Keratinocyte (primary cell): ENCODE measurements at regions not wholly inside any gene's neighbourhood (a gene's known extent, or its start where the extent isn't known, plus 50 kb on each side); places are given as distances from the start of the nearest gene placed in this dataset.

Source experiments
- DNase-seq: peaks from one replicate; pipeline ENCODE4 v3.0.0-alpha.2; 2011; ENCODE audit warnings: low read depth, missing footprints, low spot score
- FAIRE-seq: peaks from 2 replicates; lab custom pipeline; 2011; peaks lifted over from hg19 to GRCh38; lab: Jason Lieb, UNC
- H2AFZ ChIP-seq: 2 replicates; pipeline ENCODE4 v1.6.0; 2012; ENCODE audit warnings: low read length, control low read depth, inconsistent platforms; ENCODE audit not compliant: control insufficient read depth
- H3K27ac ChIP-seq: 2 replicates; pipeline ENCODE4 v1.5.1; 2011; ENCODE audit warnings: low read length; ENCODE audit not compliant: control insufficient read depth, insufficient read depth
- H3K27me3 ChIP-seq: 3 replicates; pipeline ENCODE4 v1.6.0; 2011; ENCODE audit warnings: low read length; ENCODE audit not compliant: control insufficient read depth, insufficient read depth; ENCODE audit errors: extremely low read depth
- H3K36me3 ChIP-seq, 2 experiments: 2 replicates in 1 of 2; 3 replicates in 1 of 2; pipeline ENCODE4 v1.5.1; 2011; ENCODE audit warnings: low read length in 2 of 2, mild to moderate bottlenecking in 1 of 2; ENCODE audit not compliant: control insufficient read depth in 2 of 2, insufficient read depth in 2 of 2; ENCODE audit errors: extremely low read depth in 1 of 2
- H3K4me1 ChIP-seq: 3 replicates; pipeline ENCODE4 v1.5.1; 2011; ENCODE audit warnings: low read length; ENCODE audit not compliant: control insufficient read depth, insufficient read depth; ENCODE audit errors: extremely low read depth
- H3K4me2 ChIP-seq: 3 replicates; pipeline ENCODE4 v1.6.0; 2011; ENCODE audit warnings: low read depth, low read length; ENCODE audit not compliant: control insufficient read depth, insufficient read depth; ENCODE audit errors: extremely low read depth
- H3K4me3 ChIP-seq, 3 experiments: fragments of 200-600 bp in 1 of 3; sonication (generic) in 1 of 3; 2 replicates in 2 of 3; 3 replicates in 1 of 3; pipeline ENCODE4 v1.5.1; 2011 to 2016; ENCODE audit warnings: low read length in 3 of 3, mild to moderate bottlenecking in 3 of 3, control low read depth in 2 of 3, inconsistent platforms in 1 of 3, low read depth in 1 of 3, mixed read lengths in 1 of 3, mixed run types in 1 of 3, moderate library complexity in 1 of 3; ENCODE audit not compliant: control insufficient read depth in 2 of 3, insufficient read depth in 2 of 3; ENCODE audit errors: extremely low read depth in 1 of 3
- H3K79me2 ChIP-seq: 2 replicates; pipeline ENCODE4 v1.6.0; 2012; ENCODE audit warnings: low read length; ENCODE audit not compliant: control insufficient read depth, insufficient read depth
- H3K9ac ChIP-seq: 3 replicates; pipeline ENCODE4 v1.6.0; 2011; ENCODE audit warnings: low read length; ENCODE audit not compliant: control insufficient read depth, insufficient read depth; ENCODE audit errors: extremely low read depth
- H3K9me1 ChIP-seq: 3 replicates; pipeline ENCODE4 v1.6.0; 2011; ENCODE audit warnings: low read length; ENCODE audit not compliant: control insufficient read depth, insufficient read depth; ENCODE audit errors: extremely low read depth
- H3K9me3 ChIP-seq: 2 replicates; pipeline ENCODE4 v1.5.1; 2012; ENCODE audit warnings: low read depth, low read length; ENCODE audit not compliant: control insufficient read depth
- H4K20me1 ChIP-seq: 3 replicates; pipeline ENCODE4 v1.6.0; 2011; ENCODE audit warnings: low read length; ENCODE audit not compliant: control insufficient read depth, insufficient read depth; ENCODE audit errors: extremely low read depth
- CTCF ChIP-seq, 3 experiments: IDR thresholded peaks in 1 of 3; conservative IDR thresholded peaks in 1 of 3; optimal IDR thresholded peaks in 1 of 3; 2 replicates in 2 of 3; 3 replicates in 1 of 3; pipeline versions ENCODE3 to v1.5.1; 2011; ENCODE audit warnings: low read length in 3 of 3, mild to moderate bottlenecking in 3 of 3, moderate library complexity in 2 of 3, control low read depth in 1 of 3, inconsistent platforms in 1 of 3; ENCODE audit not compliant: insufficient read depth in 2 of 3; ENCODE audit errors: extremely low read depth in 1 of 3
- EZH2 ChIP-seq: IDR thresholded peaks from one replicate; pipeline ENCODE4 v1.6.1; 2012; ENCODE audit warnings: inconsistent platforms, mild to moderate bottlenecking, low read length, moderate library complexity
- dilution Hi-C: fragments of 300-500 bp; cut with MboI; formaldehyde crosslinking; loops from one replicate; pipeline ENCODE4 v1.7.0; 2020; ENCODE audit warnings: low sequenced_read_pairs; ENCODE audit not compliant: extremely low pct_ligation_motif_present

- dilution Hi-C loops, result no loop called here
- no peaks in the 10 kb centered on the region for H4K20me1 ChIP-seq
- H3K36me3 ChIP-seq, result no peaks in the 10 kb centered on the region
- H3K27ac ChIP-seq, result no peak overlapping the region
- peaks cover 10% of the 10 kb centered on the region for H3K27me3 ChIP-seq
- H3K79me2 ChIP-seq, result no peaks in the 10 kb centered on the region
- H3K9me1 ChIP-seq, result no peaks in the 10 kb centered on the region
- H3K9me3 ChIP-seq, result peaks cover 3% of the 10 kb centered on the region
- TF ChIP-seq EZH2, result no peak
- TF ChIP-seq CTCF (optimal IDR thresholded peaks at IDR 0.05 in 1 of 3, IDR thresholded peaks at IDR 0.05 in 1 of 3, conservative IDR thresholded peaks at IDR 0.05 in 1 of 3; ENCODE audit: extremely low read depth in 1 of 3, insufficient read depth in 2 of 3, low read length in 3 of 3), result no peak
- no peak overlapping the region for H3K4me2 ChIP-seq
- H2AFZ ChIP-seq, result no peak overlapping the region
- DNase-seq, result no peak
- H3K9ac ChIP-seq, result no peak overlapping the region
- H3K4me3 ChIP-seq, result no peak overlapping the region
- FAIRE-seq, result no peak
- peaks cover 13% of the 10 kb centered on the region for H3K4me1 ChIP-seq
Measured at GRCh38 chr6:2534406-2535042, 216.2 kb downstream of the MYLK4 start.

GRCh38 chr6:2531426-2532215 lies 219.1 kb downstream of the MYLK4 start:
- H3K79me2 ChIP-seq, result no peaks in the 10 kb centered on the region
- peaks cover 3% of the 10 kb centered on the region for H3K9me3 ChIP-seq
- H3K36me3 ChIP-seq, result no peaks in the 10 kb centered on the region
- DNase-seq (peak; percentile 52), FAIRE-seq (peak; percentile 96)
- peaks cover 13% of the 10 kb centered on the region for H3K4me1 ChIP-seq
- peaks cover 12% of the 10 kb centered on the region for H3K27me3 ChIP-seq
- no peak overlapping the region for H2AFZ ChIP-seq
- TF ChIP-seq CTCF (optimal IDR thresholded peaks at IDR 0.05 in 1 of 3, IDR thresholded peaks at IDR 0.05 in 1 of 3, conservative IDR thresholded peaks at IDR 0.05 in 1 of 3; ENCODE audit: extremely low read depth in 1 of 3, insufficient read depth in 2 of 3, low read length in 3 of 3), result no peak
- TF ChIP-seq EZH2, result no peak
- peak overlapping the region; percentile 42 for H3K27ac ChIP-seq
- dilution Hi-C loops, result no loop called here
- peak overlapping the region in 1 of 3 experiments; percentile 37 for H3K4me3 ChIP-seq
- H3K9me1 ChIP-seq, result no peaks in the 10 kb centered on the region
- no peaks in the 10 kb centered on the region for H4K20me1 ChIP-seq
- no peak overlapping the region for H3K9ac ChIP-seq
- peak overlapping the region; percentile 76 for H3K4me2 ChIP-seq
